MG63 (cell line): ENCODE measurements at regions not wholly inside any gene's neighbourhood (a gene's known extent, or its start where the extent isn't known, plus 50 kb on each side); places are given as distances from the start of the nearest gene placed in this dataset.

ENCODE experiments used
- DNase-seq: peaks from one replicate; pipeline ENCODE4 v3.0.0-alpha.2; 2020
- H3K27me3 ChIP-seq: fragments of 250-450 bp; sonication (Bioruptor Pico); 2 replicates; pipeline ENCODE4 v1.5.1; 2020; ENCODE audit warnings: mild to moderate bottlenecking, moderate library complexity
- H3K36me3 ChIP-seq: fragments of 250-450 bp; sonication (Bioruptor Pico); 2 replicates; pipeline ENCODE4 v1.5.1; 2020; ENCODE audit warnings: mild to moderate bottlenecking, moderate library complexity
- H3K4me3 ChIP-seq: fragments of 250-450 bp; sonication (Bioruptor Pico); 2 replicates; pipeline ENCODE4 v1.5.1; 2020; ENCODE audit warnings: mild to moderate bottlenecking, moderate library complexity
- H3K9me3 ChIP-seq: fragments of 250-450 bp; sonication (Bioruptor Pico); 2 replicates; pipeline ENCODE4 v1.5.1; 2020; ENCODE audit warnings: mild to moderate bottlenecking, moderate library complexity

- no peak overlapping the region for H3K4me3 ChIP-seq
- no peak for DNase-seq
- no peaks in the 10 kb centered on the region for H3K36me3 ChIP-seq
- no peaks in the 10 kb centered on the region for H3K27me3 ChIP-seq
- H3K9me3 ChIP-seq: no peaks in the 10 kb centered on the region
These were observed 813.4 kb downstream of the C6orf118 start for GRCh38 chr6:164495882-164496495.

- no peaks in the 10 kb centered on the region for H3K9me3 ChIP-seq
- no peaks in the 10 kb centered on the region for H3K36me3 ChIP-seq
- DNase-seq: no peak
- H3K4me3 ChIP-seq: no peak overlapping the region
- H3K27me3 ChIP-seq: no peaks in the 10 kb centered on the region
These were observed 831.0 kb downstream of the C6orf118 start for GRCh38 chr6:164478426-164478825.

- H3K27me3 ChIP-seq: no peaks in the 10 kb centered on the region
- no peaks in the 10 kb centered on the region for H3K36me3 ChIP-seq
- no peak overlapping the region for H3K4me3 ChIP-seq
- no peak for DNase-seq
- no peaks in the 10 kb centered on the region for H3K9me3 ChIP-seq
These were observed 831.6 kb downstream of the C6orf118 start for GRCh38 chr6:164477790-164478189.

GRCh38 chr6:164477101-164477500 is 832.3 kb downstream of the C6orf118 start:
- no peaks in the 10 kb centered on the region for H3K36me3 ChIP-seq
- DNase-seq: peak; percentile 59
- H3K4me3 ChIP-seq: no peak overlapping the region
- H3K9me3 ChIP-seq: no peaks in the 10 kb centered on the region
- H3K27me3 ChIP-seq: no peaks in the 10 kb centered on the region

- H3K36me3 ChIP-seq: no peaks in the 10 kb centered on the region
- H3K9me3 ChIP-seq: no peaks in the 10 kb centered on the region
- H3K27me3 ChIP-seq: no peaks in the 10 kb centered on the region
- no peak for DNase-seq
- H3K4me3 ChIP-seq: no peak overlapping the region
These were observed 840.0 kb downstream of the C6orf118 start for GRCh38 chr6:164469276-164469949.

GRCh38 chr6:164455835-164456234 is 853.6 kb downstream of the C6orf118 start:
- Histone ChIP-seq H3K4me3 (no peak overlapping the region), H3K27me3 (no peaks in the 10 kb centered on the region), H3K36me3 (no peaks in the 10 kb centered on the region), H3K9me3 (no peaks in the 10 kb centered on the region)
- DNase-seq: no peak

GRCh38 chr6:164453835-164454234 is 855.6 kb downstream of the C6orf118 start:
- no peak for DNase-seq
- H3K27me3 ChIP-seq: no peaks in the 10 kb centered on the region
- H3K36me3 ChIP-seq: no peaks in the 10 kb centered on the region
- no peak overlapping the region for H3K4me3 ChIP-seq
- no peaks in the 10 kb centered on the region for H3K9me3 ChIP-seq

GRCh38 chr6:164442572-164442971 is 866.8 kb downstream of the C6orf118 start:
- H3K9me3 ChIP-seq: 0 out of 2 replicates have a peak, but pooled peaks cover 2% of the 10 kb centered on the region
- no peak overlapping the region for H3K4me3 ChIP-seq
- no peaks in the 10 kb centered on the region for H3K36me3 ChIP-seq
- no peaks in the 10 kb centered on the region for H3K27me3 ChIP-seq
- no peak for DNase-seq

GRCh38 chr6:164439331-164439730 is 870.1 kb downstream of the C6orf118 start:
- no peak overlapping the region for H3K4me3 ChIP-seq
- DNase-seq: no peak
- no peaks in the 10 kb centered on the region for H3K36me3 ChIP-seq
- 0 out of 2 replicates have a peak, but pooled peaks cover 2% of the 10 kb centered on the region for H3K9me3 ChIP-seq
- no peaks in the 10 kb centered on the region for H3K27me3 ChIP-seq

- Histone ChIP-seq H3K36me3 (no peaks in the 10 kb centered on the region), H3K27me3 (no peaks in the 10 kb centered on the region), H3K4me3 (no peak overlapping the region), H3K9me3 (no peaks in the 10 kb centered on the region)
- DNase-seq: no peak
These were observed 872.4 kb downstream of the C6orf118 start for GRCh38 chr6:164436976-164437375.

GRCh38 chr6:164427728-164428402 is 881.5 kb downstream of the C6orf118 start:
- DNase-seq: no peak
- H3K4me3 ChIP-seq: no peak overlapping the region
- no peaks in the 10 kb centered on the region for H3K36me3 ChIP-seq
- no peaks in the 10 kb centered on the region for H3K27me3 ChIP-seq
- H3K9me3 ChIP-seq: no peaks in the 10 kb centered on the region

GRCh38 chr6:164424489-164424888 is 884.9 kb downstream of the C6orf118 start:
- Histone ChIP-seq H3K36me3 (no peaks in the 10 kb centered on the region), H3K27me3 (no peaks in the 10 kb centered on the region), H3K4me3 (no peak overlapping the region), H3K9me3 (no peaks in the 10 kb centered on the region)
- no peak for DNase-seq

- Histone ChIP-seq H3K27me3 (no peaks in the 10 kb centered on the region), H3K4me3 (no peak overlapping the region), H3K9me3 (no peaks in the 10 kb centered on the region), H3K36me3 (no peaks in the 10 kb centered on the region)
- DNase-seq: no peak
These were observed 890.3 kb downstream of the C6orf118 start for GRCh38 chr6:164419099-164419498.

GRCh38 chr6:164418262-164418588 is 891.2 kb downstream of the C6orf118 start:
- DNase-seq: no peak
- Histone ChIP-seq H3K9me3 (no peaks in the 10 kb centered on the region), H3K4me3 (no peak overlapping the region), H3K27me3 (no peaks in the 10 kb centered on the region), H3K36me3 (no peaks in the 10 kb centered on the region)

- Histone ChIP-seq H3K4me3 (no peak overlapping the region), H3K9me3 (no peaks in the 10 kb centered on the region), H3K36me3 (no peaks in the 10 kb centered on the region), H3K27me3 (no peaks in the 10 kb centered on the region)
- DNase-seq: no peak
These were observed 891.7 kb downstream of the C6orf118 start for GRCh38 chr6:164417537-164418261.

GRCh38 chr6:164415832-164416563 is 893.4 kb downstream of the C6orf118 start:
- no peak for DNase-seq
- Histone ChIP-seq H3K9me3 (no peaks in the 10 kb centered on the region), H3K4me3 (no peak overlapping the region), H3K36me3 (no peaks in the 10 kb centered on the region), H3K27me3 (no peaks in the 10 kb centered on the region)

GRCh38 chr6:164414695-164415094 is 894.7 kb downstream of the C6orf118 start:
- H3K4me3 ChIP-seq: no peak overlapping the region
- DNase-seq: no peak
- H3K27me3 ChIP-seq: no peaks in the 10 kb centered on the region
- no peaks in the 10 kb centered on the region for H3K9me3 ChIP-seq
- no peaks in the 10 kb centered on the region for H3K36me3 ChIP-seq
